GM21737 (cell line): ENCODE measurements at regions not wholly inside any gene's neighbourhood (a gene's known extent, or its start where the extent isn't known, plus 50 kb on each side); places are given as distances from the start of the nearest gene placed in this dataset.
"Not testable (repeated sequence)": the region's sequence is repeated elsewhere in the genome, so short reads cannot be mapped to it uniquely, and the experiment has no call there.

Experiments used
- ATAC-seq: cut with Tn5 transposase; IDR thresholded peaks from one replicate; pipeline ENCODE4 v1.9.1; 2021; ENCODE audit warnings: mild to moderate bottlenecking, moderate library complexity; ENCODE audit not compliant: unreplicated experiment

- ATAC-seq, result no peak
These were observed 66.1 kb upstream of the SMURF2 start for GRCh38 chr17:64728041-64728695.

- not testable (repeated sequence) for ATAC-seq
These were observed 63.9 kb upstream of the SMURF2 start for GRCh38 chr17:64726025-64726424.

- ATAC-seq, result not testable (repeated sequence)
These were observed 62.1 kb upstream of the SMURF2 start for GRCh38 chr17:64724246-64724645.

- ATAC-seq, result no peak
These were observed 61.7 kb upstream of the SMURF2 start for GRCh38 chr17:64723781-64724180.

GRCh38 chr17:64721556-64721955, 59.4 kb upstream of the SMURF2 start:
- ATAC-seq, result not testable (repeated sequence)

- ATAC-seq, result not testable (repeated sequence)
These were observed 58.1 kb upstream of the SMURF2 start for GRCh38 chr17:64720253-64720652.

- ATAC-seq, result not testable (repeated sequence)
These were observed 57.4 kb upstream of the SMURF2 start for GRCh38 chr17:64719517-64719916.

GRCh38 chr17:64718816-64719215, 56.7 kb upstream of the SMURF2 start:
- not testable (repeated sequence) for ATAC-seq

GRCh38 chr17:64718058-64718457, 56.0 kb upstream of the SMURF2 start:
- no peak for ATAC-seq

GRCh38 chr17:64716496-64716895, 54.4 kb upstream of the SMURF2 start:
- ATAC-seq, result not testable (repeated sequence)

GRCh38 chr17:64713786-64714185, 51.7 kb upstream of the SMURF2 start:
- ATAC-seq, result not testable (repeated sequence)

- ATAC-seq, result peak; percentile 81
These were observed 50.6 kb upstream of the SMURF2 start for GRCh38 chr17:64712557-64713351.
